HG02678 (cell line): ENCODE measurements at regions not wholly inside any gene's neighbourhood (a gene's known extent, or its start where the extent isn't known, plus 50 kb on each side); places are given as distances from the start of the nearest gene placed in this dataset.

Source experiments
- ATAC-seq: cut with Tn5 transposase; IDR thresholded peaks from one replicate; pipeline ENCODE4 v1.9.1; 2021; ENCODE audit warnings: mild to moderate bottlenecking, moderate library complexity; ENCODE audit not compliant: unreplicated experiment

- no peak for ATAC-seq
Observed at GRCh38 chr17:14690704-14691103, 389.8 kb downstream of the HS3ST3B1 start.

- no peak for ATAC-seq
Observed at GRCh38 chr17:14688134-14688533, 387.3 kb downstream of the HS3ST3B1 start.

GRCh38 chr17:14672830-14673229 is 371.9 kb downstream of the HS3ST3B1 start:
- no peak for ATAC-seq

- ATAC-seq, result no peak
Observed at GRCh38 chr17:14670861-14671260, 370.0 kb downstream of the HS3ST3B1 start.

GRCh38 chr17:14664511-14664910 is 363.6 kb downstream of the HS3ST3B1 start:
- ATAC-seq, result no peak

- no peak for ATAC-seq
Observed at GRCh38 chr17:14641117-14641516, 340.2 kb downstream of the HS3ST3B1 start.

GRCh38 chr17:14637260-14637659 is 336.4 kb downstream of the HS3ST3B1 start:
- no peak for ATAC-seq

GRCh38 chr17:14630621-14631020 is 329.7 kb downstream of the HS3ST3B1 start:
- ATAC-seq, result no peak

GRCh38 chr17:14630046-14630445 is 329.2 kb downstream of the HS3ST3B1 start:
- no peak for ATAC-seq

- ATAC-seq, result no peak
Observed at GRCh38 chr17:14622615-14623101, 321.8 kb downstream of the HS3ST3B1 start.

GRCh38 chr17:14621826-14622614 is 321.1 kb downstream of the HS3ST3B1 start:
- no peak for ATAC-seq

GRCh38 chr17:14619821-14620220 is 318.9 kb downstream of the HS3ST3B1 start:
- no peak for ATAC-seq

- ATAC-seq, result no peak
Observed at GRCh38 chr17:14616528-14616927, 315.6 kb downstream of the HS3ST3B1 start.

GRCh38 chr17:14605267-14605599 is 304.4 kb downstream of the HS3ST3B1 start:
- no peak for ATAC-seq

GRCh38 chr17:14604591-14605266 is 303.8 kb downstream of the HS3ST3B1 start:
- no peak for ATAC-seq

GRCh38 chr17:14596224-14596623 is 295.3 kb downstream of the HS3ST3B1 start:
- no peak for ATAC-seq

GRCh38 chr17:14595656-14596055 is 294.8 kb downstream of the HS3ST3B1 start:
- ATAC-seq, result no peak

GRCh38 chr17:14594690-14595089 is 293.8 kb downstream of the HS3ST3B1 start:
- ATAC-seq, result no peak

- no peak for ATAC-seq
Observed at GRCh38 chr17:14593956-14594355, 293.1 kb downstream of the HS3ST3B1 start.

- no peak for ATAC-seq
Observed at GRCh38 chr17:14590459-14591250, 289.8 kb downstream of the HS3ST3B1 start.

GRCh38 chr17:14585099-14585498 is 284.2 kb downstream of the HS3ST3B1 start:
- no peak for ATAC-seq

- no peak for ATAC-seq
Observed at GRCh38 chr17:14582996-14583395, 282.1 kb downstream of the HS3ST3B1 start.
